Testis (tissue), 2 donors: ENCODE measurements at regions not wholly inside any gene's neighbourhood (a gene's known extent, or its start where the extent isn't known, plus 50 kb on each side); places are given as distances from the start of the nearest gene placed in this dataset.

ENCODE experiments used
- DNase-seq: peaks from one replicate; pipeline ENCODE4 v3.0.0-alpha.2; 2019
- H3K27ac ChIP-seq, 2 donors: fragments of 200-600 bp; sonication (generic); one replicate each; pipeline ENCODE4 v1.5.1; 2019
- H3K27me3 ChIP-seq: fragments of 200-600 bp; sonication (generic); one replicate; pipeline ENCODE4 v1.5.1; 2019
- H3K36me3 ChIP-seq: fragments of 200-600 bp; sonication (generic); one replicate; pipeline ENCODE4 v1.5.1; 2017; ENCODE audit warnings: low read depth; ENCODE audit errors: missing control alignments
- H3K4me1 ChIP-seq: fragments of 200-600 bp; sonication (generic); one replicate; pipeline ENCODE4 v1.5.1; 2019
- H3K4me3 ChIP-seq, 2 donors: fragments of 200-600 bp; sonication (generic); one replicate each; pipeline ENCODE4 v1.5.1; 2017 to 2019
- H3K9me3 ChIP-seq: fragments of 200-600 bp; sonication (generic); one replicate; pipeline ENCODE4 v1.5.1; 2017
- CTCF ChIP-seq, 3 experiments: fragments of 450-650 bp in 2 of 3; fragments of 200-600 bp in 1 of 3; sonication (generic) in 1 of 3; IDR thresholded peaks; one replicate each; pipeline ENCODE4 v1.5.1; 2016 to 2019; ENCODE audit warnings: antibody characterized with exemption in 3 of 3, mild to moderate bottlenecking in 2 of 3, moderate library complexity in 1 of 3
- POLR2A ChIP-seq: fragments of 450-650 bp; IDR thresholded peaks from one replicate; pipeline ENCODE4 v1.6.1; 2017; ENCODE audit warnings: antibody characterized with exemption, mild to moderate bottlenecking, moderate library complexity
- WGBS, 2 donors: methylation state at CpG; one replicate each; pipeline ENCODE4 v1.1.5; 2018; 5-methylcytosine and 5-hydroxymethylcytosine counted together
- intact Hi-C: fragments of 100-400 bp; cut with DNase I; formaldehyde crosslinking; loops from one replicate; pipeline ENCODE4 v1.15.1; 2023; ENCODE audit warnings: low total_unique reads

GRCh38 chr2:53381271-53381670, 386.3 kb upstream of the CHAC2 start:
- Histone ChIP-seq H3K36me3 (no peaks in the 10 kb centered on the region), H3K27me3 (no peaks in the 10 kb centered on the region), H3K27ac (no peak overlapping the region), H3K4me3 (no peak overlapping the region), H3K4me1 (no peaks in the 10 kb centered on the region), H3K9me3 (no peaks in the 10 kb centered on the region)
- intact Hi-C loops = no loop called here
- DNase-seq = no peak
- TF ChIP-seq CTCF (IDR thresholded peaks at IDR 0.05) = no peak
- TF ChIP-seq POLR2A = no peak

GRCh38 chr2:53379547-53379946, 388.1 kb upstream of the CHAC2 start:
- no peaks in the 10 kb centered on the region for H3K4me1 ChIP-seq
- no peak for DNase-seq
- H3K36me3 ChIP-seq = no peaks in the 10 kb centered on the region
- no peak overlapping the region for H3K4me3 ChIP-seq
- no peak for TF ChIP-seq POLR2A
- no peak for TF ChIP-seq CTCF (IDR thresholded peaks at IDR 0.05)
- H3K9me3 ChIP-seq = no peaks in the 10 kb centered on the region
- intact Hi-C loops = no loop called here
- no peaks in the 10 kb centered on the region for H3K27me3 ChIP-seq
- no peak overlapping the region for H3K27ac ChIP-seq

GRCh38 chr2:53378791-53379190, 388.8 kb upstream of the CHAC2 start:
- no peak overlapping the region for H3K4me3 ChIP-seq
- no peak for DNase-seq
- no peaks in the 10 kb centered on the region for H3K36me3 ChIP-seq
- H3K27me3 ChIP-seq = no peaks in the 10 kb centered on the region
- H3K9me3 ChIP-seq = no peaks in the 10 kb centered on the region
- intact Hi-C loops = no loop called here
- TF ChIP-seq CTCF (IDR thresholded peaks at IDR 0.05) (no peak), POLR2A (no peak)
- WGBS, 2 donors = 61 to 63% methylated on average over 1 of the region's 1 CpG
- no peaks in the 10 kb centered on the region for H3K4me1 ChIP-seq
- no peak overlapping the region for H3K27ac ChIP-seq

- Histone ChIP-seq H3K27ac (no peak overlapping the region), H3K4me1 (no peaks in the 10 kb centered on the region), H3K36me3 (no peaks in the 10 kb centered on the region), H3K27me3 (no peaks in the 10 kb centered on the region), H3K9me3 (no peaks in the 10 kb centered on the region), H3K4me3 (no peak overlapping the region)
- TF ChIP-seq POLR2A (no peak), CTCF (IDR thresholded peaks at IDR 0.05) (no peak)
- 93 to 95% methylated on average over 1 of the region's 1 CpG for WGBS, 2 donors
- no peak for DNase-seq
- intact Hi-C loops = no loop called here
Observed at GRCh38 chr2:53373126-53373525, 394.5 kb upstream of the CHAC2 start.

- no peak for DNase-seq
Observed at GRCh38 chr2:53366543-53366942, 401.1 kb upstream of the CHAC2 start.

More at GRCh38 chr2:53366543-53366942, 401.1 kb upstream of the CHAC2 start:
- TF ChIP-seq POLR2A (no peak), CTCF (IDR thresholded peaks at IDR 0.05) (no peak)
- H3K36me3 ChIP-seq = no peaks in the 10 kb centered on the region
- H3K4me1 ChIP-seq = no peaks in the 10 kb centered on the region
- no peak overlapping the region for H3K4me3 ChIP-seq
- H3K9me3 ChIP-seq = no peaks in the 10 kb centered on the region
- WGBS, 2 donors = 79 to 82% methylated on average over 3 of the region's 3 CpGs
- intact Hi-C loops = no loop called here
- H3K27me3 ChIP-seq = no peaks in the 10 kb centered on the region
- H3K27ac ChIP-seq = no peak overlapping the region
